Right renal cortex interstitium (tissue), 3 donors: ENCODE measurements at regions not wholly inside any gene's neighbourhood (a gene's known extent, or its start where the extent isn't known, plus 50 kb on each side); places are given as distances from the start of the nearest gene placed in this dataset.
"Not testable (repeated sequence)": the region's sequence is repeated elsewhere in the genome, so short reads cannot be mapped to it uniquely, and the experiment has no call there.

Experiments used
- DNase-seq, 3 donors: peaks; one replicate each; pipeline ENCODE4 v3.0.0-alpha.2; 2013; ENCODE audit warnings: low read depth in 3 of 3, low spot score in 2 of 3

GRCh38 chr2:131584380-131584779 is 56.7 kb downstream of the CCDC74A start:
- DNase-seq = no peak

- no peak for DNase-seq
Measured at GRCh38 chr2:131584940-131585339, 57.3 kb downstream of the CCDC74A start.

- DNase-seq = no peak
Measured at GRCh38 chr2:131588152-131588873, 60.6 kb downstream of the CCDC74A start.

- not testable (repeated sequence) for DNase-seq
Measured at GRCh38 chr2:131589126-131589525, 61.4 kb downstream of the CCDC74A start.

GRCh38 chr2:131590366-131590765 is 62.7 kb downstream of the CCDC74A start:
- DNase-seq = no peak

- DNase-seq = no peak
Measured at GRCh38 chr2:131590896-131591295, 63.2 kb downstream of the CCDC74A start.

- not testable (repeated sequence) for DNase-seq
Measured at GRCh38 chr2:131596561-131596960, 68.9 kb downstream of the CCDC74A start.

GRCh38 chr2:131602444-131602843 is 74.8 kb downstream of the CCDC74A start:
- not testable (repeated sequence) for DNase-seq

- DNase-seq = not testable (repeated sequence)
Measured at GRCh38 chr2:131604652-131605051, 77.0 kb downstream of the CCDC74A start.

GRCh38 chr2:131606366-131606765 is 78.7 kb downstream of the CCDC74A start:
- DNase-seq = not testable (repeated sequence)

- DNase-seq = not testable (repeated sequence)
Measured at GRCh38 chr2:131607056-131607455, 79.4 kb downstream of the CCDC74A start.

- DNase-seq = not testable (repeated sequence)
Measured at GRCh38 chr2:131614539-131614938, 86.9 kb downstream of the CCDC74A start.

GRCh38 chr2:131618320-131618719 is 90.6 kb downstream of the CCDC74A start:
- not testable (repeated sequence) for DNase-seq

GRCh38 chr2:131622874-131623273 is 95.2 kb downstream of the CCDC74A start:
- DNase-seq = not testable (repeated sequence)

- not testable (repeated sequence) for DNase-seq
Measured at GRCh38 chr2:131626011-131626410, 98.3 kb downstream of the CCDC74A start.

- not testable (repeated sequence) for DNase-seq
Measured at GRCh38 chr2:131626565-131626964, 98.9 kb downstream of the CCDC74A start.

- not testable (repeated sequence) for DNase-seq
Measured at GRCh38 chr2:131627777-131628176, 100.1 kb downstream of the CCDC74A start.

GRCh38 chr2:131631648-131632047 is 104.0 kb downstream of the CCDC74A start:
- DNase-seq = not testable (repeated sequence)

- DNase-seq = not testable (repeated sequence)
Measured at GRCh38 chr2:131633405-131633804, 105.7 kb downstream of the CCDC74A start.

- DNase-seq = not testable (repeated sequence)
Measured at GRCh38 chr2:131633827-131634695, 106.4 kb downstream of the CCDC74A start.

GRCh38 chr2:131635611-131636010 is 107.9 kb downstream of the CCDC74A start:
- no peak for DNase-seq
